NCI-H2227 treated with DMSO at 0.1 percent for 48 hours (cell line): ENCODE measurements at regions not wholly inside any gene's neighbourhood (a gene's known extent, or its start where the extent isn't known, plus 50 kb on each side); places are given as distances from the start of the nearest gene placed in this dataset.

Experiments used
- DNase-seq: peaks from one replicate; lab custom pipeline; 2025; lab: John Stamatoyannopoulos, UW

- no peak for DNase-seq
Measured at GRCh38 chr9:126262738-126263137, 63.9 kb upstream of the MVB12B start.

- DNase-seq = no peak
Measured at GRCh38 chr9:126270556-126270955, 56.1 kb upstream of the MVB12B start.

DNA sequence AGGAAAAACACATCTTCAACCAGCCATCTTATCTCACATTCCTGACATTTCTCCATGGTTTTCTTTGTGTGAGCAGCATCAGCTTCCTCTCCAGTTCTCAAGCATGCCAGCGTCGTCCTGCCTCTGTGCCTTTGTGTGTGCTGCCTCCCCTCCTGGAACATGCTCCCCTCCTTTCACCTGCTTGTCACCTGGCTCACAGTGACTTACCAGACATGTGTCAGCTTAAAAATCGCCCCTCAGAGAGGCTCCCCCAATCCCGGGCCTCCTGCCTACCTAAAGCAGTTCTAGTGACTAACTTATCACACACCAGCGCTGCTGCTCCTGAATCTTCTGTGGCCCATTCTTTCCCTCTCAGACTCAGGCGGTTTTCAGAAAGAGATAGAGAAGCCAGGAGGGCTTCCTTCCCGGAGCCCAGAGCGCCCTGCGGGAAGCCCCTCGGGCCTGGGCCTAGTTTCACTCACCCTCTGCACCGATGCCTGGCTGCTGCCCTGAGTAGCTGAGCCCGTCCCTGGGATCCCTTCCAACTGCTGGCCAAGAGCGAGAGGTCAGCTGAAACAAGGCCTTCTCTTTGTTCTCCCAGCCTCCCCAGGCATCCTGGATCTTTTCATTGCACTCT, 51.1 kb upstream of the MVB12B start:
- DNase-seq = no peak

DNA sequence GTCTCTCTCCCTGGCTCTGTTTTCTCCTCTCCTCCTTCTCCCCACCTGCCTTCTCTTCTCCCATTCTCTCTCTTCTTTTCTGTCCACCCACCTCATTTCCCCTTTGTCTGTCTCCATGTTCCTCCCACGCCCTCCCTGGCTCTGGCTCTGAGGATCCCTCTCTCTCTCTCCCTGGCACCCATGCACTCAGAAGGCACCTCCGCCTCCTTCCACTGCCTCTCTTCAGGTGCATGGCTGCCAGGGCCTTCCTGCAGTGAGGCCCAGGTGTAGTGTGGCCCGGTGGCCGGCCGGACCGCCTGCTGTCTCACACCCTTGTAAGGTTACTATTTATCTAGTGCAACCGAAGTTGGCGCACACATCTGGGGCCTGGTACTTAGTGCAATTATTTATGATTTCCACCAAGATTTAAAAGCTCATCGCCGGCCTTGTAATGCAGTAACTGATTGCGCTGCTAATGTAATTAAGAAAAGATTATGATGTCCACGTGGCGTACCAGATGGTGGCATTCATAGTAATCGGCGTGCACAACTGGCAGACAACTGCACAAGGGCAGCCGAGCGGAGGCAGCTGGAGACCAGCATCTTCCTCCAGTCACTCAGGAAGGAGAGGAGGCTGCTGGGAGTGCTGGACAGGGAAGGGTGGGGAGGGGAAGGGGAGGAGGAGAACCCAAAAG, 50.4 kb upstream of the MVB12B start:
- DNase-seq = no peak
